Muscle of leg (tissue), 3 donors: ENCODE measurements at regions not wholly inside any gene's neighbourhood (a gene's known extent, or its start where the extent isn't known, plus 50 kb on each side); places are given as distances from the start of the nearest gene placed in this dataset.

Source experiments
- DNase-seq: peaks from one replicate; pipeline ENCODE4 v3.0.0; 2013
- H3K27ac ChIP-seq: one replicate; pipeline ENCODE4 v1.5.1; 2013; ENCODE audit warnings: mild to moderate bottlenecking, low read length, control low read depth
- H3K27me3 ChIP-seq: one replicate; pipeline ENCODE4 v1.6.1; 2013; ENCODE audit warnings: low read length; ENCODE audit not compliant: control insufficient read depth, insufficient read depth
- H3K36me3 ChIP-seq: one replicate; pipeline ENCODE4 v1.6.1; 2013; ENCODE audit warnings: low read length; ENCODE audit not compliant: control insufficient read depth, insufficient read depth
- H3K4me1 ChIP-seq: one replicate; pipeline ENCODE4 v1.6.1; 2013; ENCODE audit warnings: low read length; ENCODE audit not compliant: control insufficient read depth, insufficient read depth
- H3K4me3 ChIP-seq: one replicate; pipeline ENCODE4 v1.5.1; 2013; ENCODE audit warnings: low read length, control low read depth
- H3K9me3 ChIP-seq: replicated peaks from 2 replicates; pipeline ENCODE4 v1.6.1; 2013; ENCODE audit warnings: low read depth, low read length; ENCODE audit not compliant: control insufficient read depth
- WGBS: methylation state at CpG from one replicate; pipeline ENCODE4 v1.1.5; 2013; ENCODE audit warnings: missing lambda C conversion rate; ENCODE audit not compliant: insufficient coverage; 5-methylcytosine and 5-hydroxymethylcytosine counted together

DNA sequence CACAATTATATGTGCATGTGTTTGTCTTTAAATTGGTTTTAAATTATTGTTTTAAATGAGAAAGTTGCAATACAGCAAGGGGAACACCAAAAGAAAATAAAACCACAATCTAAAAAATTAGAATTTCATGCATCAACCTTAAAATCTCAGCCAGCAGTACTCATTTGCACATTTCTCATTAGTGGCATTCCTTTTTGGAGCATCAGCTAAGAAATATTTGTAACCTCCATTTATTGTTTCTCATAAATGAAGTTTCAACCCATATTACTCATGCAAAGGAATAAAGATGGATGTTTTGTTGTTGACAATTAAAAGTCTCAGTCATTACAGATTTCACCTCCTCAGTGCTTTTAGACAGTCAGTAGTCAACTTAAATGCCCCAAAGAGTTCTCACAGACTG lies 160.1 kb downstream of the TBX15 start:
- Histone ChIP-seq H3K27ac (no peak overlapping the region), H3K4me3 (no peak overlapping the region), H3K9me3 (peaks cover 3% of the 10 kb centered on the region), H3K27me3 (no peaks in the 10 kb centered on the region), H3K36me3 (no peaks in the 10 kb centered on the region), H3K4me1 (no peaks in the 10 kb centered on the region)
- no peak for DNase-seq

GRCh38 chr1:118827636-118828035 lies 160.5 kb downstream of the TBX15 start:
- H3K9me3 ChIP-seq, result peaks cover 3% of the 10 kb centered on the region
- H3K27ac ChIP-seq, result peak overlapping the region; percentile 32
- H3K27me3 ChIP-seq, result no peaks in the 10 kb centered on the region
- no peak for DNase-seq
- no peaks in the 10 kb centered on the region for H3K4me1 ChIP-seq
- no CpG with 5 or more reads among the region's 1 CpG for WGBS
- H3K4me3 ChIP-seq, result no peak overlapping the region
- no peaks in the 10 kb centered on the region for H3K36me3 ChIP-seq

GRCh38 chr1:118827207-118827606 lies 160.9 kb downstream of the TBX15 start:
- H3K27me3 ChIP-seq, result no peaks in the 10 kb centered on the region
- peaks cover 3% of the 10 kb centered on the region for H3K9me3 ChIP-seq
- peak overlapping the region; percentile 32 for H3K27ac ChIP-seq
- H3K4me3 ChIP-seq, result no peak overlapping the region
- no peaks in the 10 kb centered on the region for H3K36me3 ChIP-seq
- no peaks in the 10 kb centered on the region for H3K4me1 ChIP-seq
- 47% methylated on average over 2 of the region's 3 CpGs for WGBS
- no peak for DNase-seq

GRCh38 chr1:118826669-118827068 lies 161.5 kb downstream of the TBX15 start:
- WGBS, result 80% methylated on average over 2 of the region's 3 CpGs
- Histone ChIP-seq H3K4me1 (no peaks in the 10 kb centered on the region), H3K27me3 (no peaks in the 10 kb centered on the region), H3K4me3 (no peak overlapping the region), H3K36me3 (no peaks in the 10 kb centered on the region), H3K27ac (no peak overlapping the region), H3K9me3 (peaks cover 3% of the 10 kb centered on the region)
- DNase-seq, result no peak

GRCh38 chr1:118825619-118826018 lies 162.5 kb downstream of the TBX15 start:
- DNase-seq, result no peak
- Histone ChIP-seq H3K27me3 (no peaks in the 10 kb centered on the region), H3K27ac (no peak overlapping the region), H3K36me3 (no peaks in the 10 kb centered on the region), H3K9me3 (no peaks in the 10 kb centered on the region), H3K4me3 (no peak overlapping the region), H3K4me1 (no peaks in the 10 kb centered on the region)

DNA sequence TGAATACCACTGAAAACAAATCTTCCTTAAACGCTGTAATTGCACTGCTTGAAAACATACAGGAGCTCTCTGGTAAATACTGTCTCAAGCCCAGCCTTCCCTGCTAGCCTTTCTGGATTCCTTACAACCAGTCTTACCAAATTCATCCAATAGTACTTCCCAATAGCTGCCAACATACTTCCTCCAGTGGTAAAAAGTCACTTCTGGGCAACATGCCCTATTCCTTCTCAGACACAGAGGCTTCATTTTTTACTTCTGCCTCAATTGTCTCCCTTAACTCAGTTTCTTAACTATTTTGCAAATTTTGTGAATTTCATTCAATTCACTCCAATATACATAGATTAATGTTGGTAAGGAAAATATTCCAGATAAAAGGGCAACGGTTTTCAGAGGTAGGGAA lies 166.3 kb downstream of the TBX15 start:
- DNase-seq, result no peak
- whole genome bisulfite sequencing, result 49% methylated on average over 2 of the region's 2 CpGs
- H3K9me3 ChIP-seq, result no peaks in the 10 kb centered on the region
- H3K27me3 ChIP-seq, result no peaks in the 10 kb centered on the region
- H3K4me3 ChIP-seq, result no peak overlapping the region
- H3K36me3 ChIP-seq, result no peaks in the 10 kb centered on the region
- no peak overlapping the region for H3K27ac ChIP-seq
- H3K4me1 ChIP-seq, result no peaks in the 10 kb centered on the region

GRCh38 chr1:118820864-118821263 lies 167.3 kb downstream of the TBX15 start:
- H3K4me1 ChIP-seq, result no peaks in the 10 kb centered on the region
- no peak for DNase-seq
- H3K27ac ChIP-seq, result no peak overlapping the region
- WGBS, result no CpG with 5 or more reads among the region's 1 CpG
- no peaks in the 10 kb centered on the region for H3K9me3 ChIP-seq
- H3K36me3 ChIP-seq, result no peaks in the 10 kb centered on the region
- no peaks in the 10 kb centered on the region for H3K27me3 ChIP-seq
- H3K4me3 ChIP-seq, result no peak overlapping the region

DNA sequence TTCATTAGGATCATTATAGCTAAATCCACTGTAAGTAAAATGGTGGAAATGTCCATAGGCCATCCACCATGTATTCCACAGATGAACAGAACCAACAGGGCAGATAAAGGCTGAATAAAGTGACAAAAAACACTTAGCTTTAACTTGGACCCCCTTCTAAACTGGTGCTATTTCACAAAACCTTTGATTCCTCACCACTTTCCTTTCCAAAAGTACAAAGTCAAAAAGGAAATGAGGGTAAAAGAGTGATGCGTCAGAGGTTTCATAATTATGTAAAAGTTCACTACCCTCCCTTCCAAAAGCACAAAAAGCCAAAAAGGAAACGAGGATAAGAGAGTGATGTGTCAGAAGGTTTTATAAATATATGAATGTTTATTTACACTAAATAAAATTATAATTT lies 172.2 kb downstream of the TBX15 start:
- Histone ChIP-seq H3K4me1 (no peaks in the 10 kb centered on the region), H3K9me3 (no peaks in the 10 kb centered on the region), H3K36me3 (no peaks in the 10 kb centered on the region), H3K27me3 (no peaks in the 10 kb centered on the region), H3K27ac (no peak overlapping the region), H3K4me3 (no peak overlapping the region)
- no CpG with 5 or more reads among the region's 2 CpGs for WGBS
- no peak for DNase-seq

DNA sequence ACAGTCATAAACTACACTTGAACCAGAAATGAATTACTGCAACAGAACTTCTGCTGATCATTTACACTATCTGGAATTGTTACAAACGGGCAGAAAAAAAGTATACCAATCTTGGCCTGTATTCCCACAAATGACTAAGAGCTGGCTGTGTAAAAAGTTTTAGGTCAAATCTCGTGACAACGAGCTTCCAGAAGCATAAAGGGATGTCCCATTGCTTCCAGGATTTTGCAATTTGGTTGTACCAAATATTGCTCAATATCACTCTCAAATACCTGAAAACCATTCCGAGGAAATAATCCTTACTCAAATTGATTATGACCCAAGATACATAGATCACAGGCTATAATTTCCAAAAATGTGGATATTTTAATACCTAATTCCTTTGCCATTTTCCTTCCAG lies 175.6 kb downstream of the TBX15 start:
- Histone ChIP-seq H3K9me3 (no peaks in the 10 kb centered on the region), H3K4me3 (no peak overlapping the region), H3K36me3 (no peaks in the 10 kb centered on the region), H3K4me1 (no peaks in the 10 kb centered on the region), H3K27ac (no peak overlapping the region), H3K27me3 (no peaks in the 10 kb centered on the region)
- DNase-seq, result no peak
- WGBS, result 80% methylated on average over 1 of the region's 4 CpGs

GRCh38 chr1:118811156-118811555 lies 177.0 kb downstream of the TBX15 start:
- H3K4me3 ChIP-seq, result no peak overlapping the region
- H3K36me3 ChIP-seq, result no peaks in the 10 kb centered on the region
- no peaks in the 10 kb centered on the region for H3K4me1 ChIP-seq
- peak; percentile 15 for DNase-seq
- H3K27me3 ChIP-seq, result no peaks in the 10 kb centered on the region
- no peaks in the 10 kb centered on the region for H3K9me3 ChIP-seq
- H3K27ac ChIP-seq, result no peak overlapping the region
- WGBS, result no CpG with 5 or more reads among the region's 1 CpG

GRCh38 chr1:118809586-118809985 lies 178.6 kb downstream of the TBX15 start:
- 81% methylated on average over 4 of the region's 4 CpGs for WGBS
- H3K4me1 ChIP-seq, result no peaks in the 10 kb centered on the region
- H3K27ac ChIP-seq, result no peak overlapping the region
- H3K9me3 ChIP-seq, result no peaks in the 10 kb centered on the region
- no peak overlapping the region for H3K4me3 ChIP-seq
- no peaks in the 10 kb centered on the region for H3K36me3 ChIP-seq
- DNase-seq, result no peak
- H3K27me3 ChIP-seq, result no peaks in the 10 kb centered on the region
